Astrocyte (in vitro differentiated cells and primary cell): ENCODE measurements at regions not wholly inside any gene's neighbourhood (a gene's known extent, or its start where the extent isn't known, plus 50 kb on each side); places are given as distances from the start of the nearest gene placed in this dataset.

Experiments
- EZH2 ChIP-seq: IDR thresholded peaks from 2 replicates; pipeline ENCODE4 v1.6.1; 2012; ENCODE audit warnings: mild to moderate bottlenecking, low read length, inconsistent platforms; ENCODE audit not compliant: insufficient read depth
- TF ChIP-seq, protein P1 (sequence below): IDR thresholded peaks from 2 replicates; pipeline ENCODE4 v1.5.1; 2011; ENCODE audit warnings: low read depth, mild to moderate bottlenecking, inconsistent platforms, low read length, moderate library complexity; ENCODE audit not compliant: insufficient read depth

GRCh38 chr10:110409926-110410325, 87.8 kb upstream of the DUSP5 start:
- no peak for TF ChIP-seq EZH2
- TF ChIP-seq, protein P1, sequence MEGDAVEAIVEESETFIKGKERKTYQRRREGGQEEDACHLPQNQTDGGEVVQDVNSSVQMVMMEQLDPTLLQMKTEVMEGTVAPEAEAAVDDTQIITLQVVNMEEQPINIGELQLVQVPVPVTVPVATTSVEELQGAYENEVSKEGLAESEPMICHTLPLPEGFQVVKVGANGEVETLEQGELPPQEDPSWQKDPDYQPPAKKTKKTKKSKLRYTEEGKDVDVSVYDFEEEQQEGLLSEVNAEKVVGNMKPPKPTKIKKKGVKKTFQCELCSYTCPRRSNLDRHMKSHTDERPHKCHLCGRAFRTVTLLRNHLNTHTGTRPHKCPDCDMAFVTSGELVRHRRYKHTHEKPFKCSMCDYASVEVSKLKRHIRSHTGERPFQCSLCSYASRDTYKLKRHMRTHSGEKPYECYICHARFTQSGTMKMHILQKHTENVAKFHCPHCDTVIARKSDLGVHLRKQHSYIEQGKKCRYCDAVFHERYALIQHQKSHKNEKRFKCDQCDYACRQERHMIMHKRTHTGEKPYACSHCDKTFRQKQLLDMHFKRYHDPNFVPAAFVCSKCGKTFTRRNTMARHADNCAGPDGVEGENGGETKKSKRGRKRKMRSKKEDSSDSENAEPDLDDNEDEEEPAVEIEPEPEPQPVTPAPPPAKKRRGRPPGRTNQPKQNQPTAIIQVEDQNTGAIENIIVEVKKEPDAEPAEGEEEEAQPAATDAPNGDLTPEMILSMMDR, result no peak
